Neural cell (in vitro differentiated cells): ENCODE measurements at regions not wholly inside any gene's neighbourhood (a gene's known extent, or its start where the extent isn't known, plus 50 kb on each side); places are given as distances from the start of the nearest gene placed in this dataset.

Source experiments
- H2AFZ ChIP-seq: fragments of 200-600, 300-800 bp; sonication (generic), shearing (Covaris generic); 2 replicates; pipeline ENCODE4 v1.6.0; 2014; ENCODE audit warnings: low read depth, mild to moderate bottlenecking, antibody characterized with exemption, low read length, moderate library complexity
- H3F3A ChIP-seq: fragments of 200-600 bp; shearing (Covaris generic); 2 replicates; pipeline ENCODE4 v1.6.1; 2016; ENCODE audit warnings: mild to moderate bottlenecking, moderate library complexity, mixed read lengths, antibody characterized with exemption, low read length; ENCODE audit not compliant: insufficient read depth, poor library complexity, severe bottlenecking
- H3K27ac ChIP-seq: fragments of 200-600, 300-800 bp; sonication (generic), shearing (Covaris generic); 2 replicates; pipeline ENCODE4 v1.5.1; 2014; ENCODE audit warnings: mild to moderate bottlenecking, low read length, moderate library complexity
- H3K27me3 ChIP-seq: fragments of 300-800, 200-600 bp; sonication (generic), shearing (Covaris generic); 2 replicates; pipeline ENCODE4 v1.6.0; 2014; ENCODE audit warnings: mild to moderate bottlenecking, low read depth, low read length, moderate library complexity; ENCODE audit not compliant: insufficient read depth
- H3K36me3 ChIP-seq: fragments of 300-800, 200-600 bp; sonication (generic), shearing (Covaris generic); 2 replicates; pipeline ENCODE4 v1.5.1; 2014; ENCODE audit warnings: mild to moderate bottlenecking, antibody characterized with exemption, low read length, moderate library complexity; ENCODE audit not compliant: insufficient read depth
- H3K4me2 ChIP-seq: fragments of 300-800, 200-600 bp; sonication (generic), shearing (Covaris generic); 2 replicates; pipeline ENCODE4 v1.6.0; 2014; ENCODE audit warnings: mild to moderate bottlenecking, low read length
- H3K4me3 ChIP-seq: fragments of 300-800, 200-600 bp; sonication (generic), shearing (Covaris generic); 2 replicates; pipeline ENCODE4 v1.5.1; 2014; ENCODE audit warnings: mild to moderate bottlenecking, low read length, moderate library complexity
- H3K79me2 ChIP-seq: fragments of 200-600 bp; shearing (Covaris generic); replicated peaks from 2 replicates; pipeline ENCODE4 v1.6.0; 2014; ENCODE audit warnings: mild to moderate bottlenecking, low read length, moderate library complexity; ENCODE audit not compliant: insufficient read depth
- H3K9ac ChIP-seq: fragments of 300-800, 200-600 bp; sonication (generic), shearing (Covaris generic); 2 replicates; pipeline ENCODE4 v1.6.1; 2016; ENCODE audit warnings: mild to moderate bottlenecking, low read length, mixed read lengths
- H3K9me2 ChIP-seq: fragments of 200-600 bp; shearing (Covaris generic); 2 replicates; pipeline ENCODE4 v1.6.1; 2016; ENCODE audit warnings: mild to moderate bottlenecking, low read length, mixed read lengths; ENCODE audit not compliant: insufficient read depth
- H3K9me3 ChIP-seq: fragments of 200-600, 300-800 bp; sonication (generic), shearing (Covaris generic); 2 replicates; pipeline ENCODE4 v1.6.1; 2016; ENCODE audit warnings: mild to moderate bottlenecking, mixed run types, low read length, moderate library complexity, mixed read lengths
- H4K20me1 ChIP-seq: fragments of 200-600 bp; shearing (Covaris generic); 2 replicates; pipeline ENCODE4 v1.6.1; 2016; ENCODE audit warnings: mild to moderate bottlenecking, mixed run types; ENCODE audit not compliant: insufficient read depth
- CTCF ChIP-seq: fragments of 450-650 bp; IDR thresholded peaks from 2 replicates; pipeline ENCODE4 v1.5.1; 2014; ENCODE audit warnings: antibody characterized with exemption, mild to moderate bottlenecking, moderate library complexity; ENCODE audit not compliant: poor library complexity, severe bottlenecking
- EP300 ChIP-seq: fragments of 450-650 bp; conservative IDR thresholded peaks from 2 replicates; pipeline ENCODE4 v1.6.1; 2014; ENCODE audit warnings: antibody characterized with exemption, mild to moderate bottlenecking, moderate library complexity; ENCODE audit not compliant: poor library complexity, severe bottlenecking
- EZH2 ChIP-seq: fragments of 200-600, 300-800 bp; shearing (Covaris generic), sonication (generic); IDR thresholded peaks from 2 replicates; pipeline ENCODE4 v1.6.1; 2014; ENCODE audit warnings: antibody characterized with exemption, low read length, borderline replicate concordance, mild to moderate bottlenecking; ENCODE audit not compliant: insufficient read depth, poor library complexity, severe bottlenecking
- MXI1 ChIP-seq: fragments of 450-650 bp; conservative IDR thresholded peaks from 2 replicates; pipeline ENCODE4 v1.6.1; 2014; ENCODE audit warnings: antibody characterized with exemption, mild to moderate bottlenecking; ENCODE audit not compliant: poor library complexity, severe bottlenecking
- POLR2AphosphoS5 ChIP-seq: IDR thresholded peaks from 2 replicates; pipeline ENCODE4 v1.6.1; 2012
- RAD21 ChIP-seq: fragments of 450-650 bp; conservative IDR thresholded peaks from 2 replicates; pipeline ENCODE4 v1.6.1; 2014; ENCODE audit warnings: antibody characterized with exemption, mild to moderate bottlenecking, moderate library complexity
- REST ChIP-seq: IDR thresholded peaks from 2 replicates; pipeline ENCODE4 v1.6.1; 2012; ENCODE audit warnings: borderline replicate concordance
- SMC3 ChIP-seq: fragments of 450-650 bp; conservative IDR thresholded peaks from 2 replicates; pipeline ENCODE4 v1.6.1; 2014; ENCODE audit warnings: antibody characterized with exemption, mild to moderate bottlenecking, moderate library complexity; ENCODE audit not compliant: poor library complexity
- TAF1 ChIP-seq: IDR thresholded peaks from 2 replicates; pipeline ENCODE4 v1.6.1; 2012; ENCODE audit warnings: low read depth

GRCh38 chr6:158249340-158249836 lies 62.9 kb upstream of the TULP4 start:
- no peaks in the 10 kb centered on the region for H3K9me3 ChIP-seq
- no peaks in the 10 kb centered on the region for H3K36me3 ChIP-seq
- H3K27ac ChIP-seq, result no peak overlapping the region
- H3K9me2 ChIP-seq, result no peaks in the 10 kb centered on the region
- TF ChIP-seq RAD21 (no peak), REST (no peak), EP300 (no peak), CTCF (no peak), SMC3 (no peak), POLR2AphosphoS5 (no peak), MXI1 (no peak), EZH2 (no peak), TAF1 (no peak)
- no peaks in the 10 kb centered on the region for H3K27me3 ChIP-seq
- H3K79me2 ChIP-seq, result peaks cover 63% of the 10 kb centered on the region
- no peak overlapping the region for H3K4me3 ChIP-seq
- no peak overlapping the region for H2AFZ ChIP-seq
- no peak overlapping the region for H3K9ac ChIP-seq
- H3K4me2 ChIP-seq, result no peak overlapping the region
- no peaks in the 10 kb centered on the region for H4K20me1 ChIP-seq
- no peaks in the 10 kb centered on the region for H3F3A ChIP-seq

- no peaks in the 10 kb centered on the region for H3K9me2 ChIP-seq
- no peaks in the 10 kb centered on the region for H4K20me1 ChIP-seq
- no peak overlapping the region for H3K9ac ChIP-seq
- no peak overlapping the region for H3K27ac ChIP-seq
- no peaks in the 10 kb centered on the region for H3K36me3 ChIP-seq
- no peak overlapping the region for H2AFZ ChIP-seq
- no peak overlapping the region for H3K4me2 ChIP-seq
- H3K4me3 ChIP-seq, result no peak overlapping the region
- no peaks in the 10 kb centered on the region for H3K27me3 ChIP-seq
- TF ChIP-seq REST (no peak), EP300 (no peak), RAD21 (no peak), MXI1 (no peak), SMC3 (no peak), TAF1 (no peak), EZH2 (no peak), POLR2AphosphoS5 (no peak), CTCF (no peak)
- peaks cover 61% of the 10 kb centered on the region for H3K79me2 ChIP-seq
- H3F3A ChIP-seq, result no peaks in the 10 kb centered on the region
- H3K9me3 ChIP-seq, result no peaks in the 10 kb centered on the region
Measured at GRCh38 chr6:158251565-158251964, 60.7 kb upstream of the TULP4 start.
